Transverse colon (tissue), 4 donors: ENCODE measurements at regions not wholly inside any gene's neighbourhood (a gene's known extent, or its start where the extent isn't known, plus 50 kb on each side); places are given as distances from the start of the nearest gene placed in this dataset.

Experiments used
- EP300 ChIP-seq: sonication (generic); formaldehyde crosslinking; IDR thresholded peaks from one replicate; pipeline ENCODE4 v1.6.1; 2017; ENCODE audit warnings: antibody characterized with exemption, low read depth
- POLR2A ChIP-seq: fragments of 450-650 bp; IDR thresholded peaks from one replicate; pipeline ENCODE4 v1.6.1; 2016; ENCODE audit warnings: antibody characterized with exemption, mild to moderate bottlenecking, moderate library complexity
- POLR2AphosphoS5 ChIP-seq, 3 donors: sonication (generic); formaldehyde crosslinking; IDR thresholded peaks; one replicate each; pipeline ENCODE4 v1.6.1; 2016; ENCODE audit warnings: antibody characterized with exemption in 3 of 3
- TF ChIP-seq, protein P1 (sequence below), 5 experiments: fragments of 200-600 bp in 3 of 5; fragments of 450-650 bp in 2 of 5; sonication (generic) in 3 of 5; IDR thresholded peaks; 1 replicate in 2 of 5; 2 replicates in 3 of 5; pipeline ENCODE4 v1.5.1; 2016 to 2017; ENCODE audit warnings: antibody characterized with exemption in 5 of 5, inconsistent platforms in 3 of 5, mild to moderate bottlenecking in 2 of 5, moderate library complexity in 1 of 5

DNA sequence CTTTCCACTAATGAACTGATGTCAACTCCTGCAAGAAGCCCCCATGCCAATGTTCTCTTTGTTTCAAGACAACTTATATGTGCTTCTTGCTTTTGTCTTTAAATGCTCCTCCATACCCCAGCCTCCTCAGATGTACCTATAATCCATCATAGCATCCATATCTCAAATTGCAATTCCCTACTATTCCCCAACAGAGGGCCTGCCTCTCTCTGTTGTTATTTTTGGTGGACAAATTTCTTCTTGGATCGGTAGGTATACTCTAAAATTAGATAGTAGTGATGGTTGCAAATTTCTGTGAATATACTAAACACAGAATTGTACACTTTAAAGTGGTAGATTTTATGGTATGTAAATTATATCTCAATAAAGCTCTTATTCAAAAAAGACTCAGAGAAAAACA is 820.1 kb downstream of the METTL4 start:
- TF ChIP-seq, protein P1, sequence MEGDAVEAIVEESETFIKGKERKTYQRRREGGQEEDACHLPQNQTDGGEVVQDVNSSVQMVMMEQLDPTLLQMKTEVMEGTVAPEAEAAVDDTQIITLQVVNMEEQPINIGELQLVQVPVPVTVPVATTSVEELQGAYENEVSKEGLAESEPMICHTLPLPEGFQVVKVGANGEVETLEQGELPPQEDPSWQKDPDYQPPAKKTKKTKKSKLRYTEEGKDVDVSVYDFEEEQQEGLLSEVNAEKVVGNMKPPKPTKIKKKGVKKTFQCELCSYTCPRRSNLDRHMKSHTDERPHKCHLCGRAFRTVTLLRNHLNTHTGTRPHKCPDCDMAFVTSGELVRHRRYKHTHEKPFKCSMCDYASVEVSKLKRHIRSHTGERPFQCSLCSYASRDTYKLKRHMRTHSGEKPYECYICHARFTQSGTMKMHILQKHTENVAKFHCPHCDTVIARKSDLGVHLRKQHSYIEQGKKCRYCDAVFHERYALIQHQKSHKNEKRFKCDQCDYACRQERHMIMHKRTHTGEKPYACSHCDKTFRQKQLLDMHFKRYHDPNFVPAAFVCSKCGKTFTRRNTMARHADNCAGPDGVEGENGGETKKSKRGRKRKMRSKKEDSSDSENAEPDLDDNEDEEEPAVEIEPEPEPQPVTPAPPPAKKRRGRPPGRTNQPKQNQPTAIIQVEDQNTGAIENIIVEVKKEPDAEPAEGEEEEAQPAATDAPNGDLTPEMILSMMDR (IDR thresholded peaks at IDR 0.05) = no peak
- no peak for TF ChIP-seq POLR2A
- TF ChIP-seq POLR2AphosphoS5 (IDR thresholded peaks at IDR 0.05) = no peak
- TF ChIP-seq EP300 = no peak
